ENCODE measurements at regions not wholly inside any gene's neighbourhood (a gene's known extent, or its start where the extent isn't known, plus 50 kb on each side); places are given as distances from the start of the nearest gene placed in this dataset.

DNA sequence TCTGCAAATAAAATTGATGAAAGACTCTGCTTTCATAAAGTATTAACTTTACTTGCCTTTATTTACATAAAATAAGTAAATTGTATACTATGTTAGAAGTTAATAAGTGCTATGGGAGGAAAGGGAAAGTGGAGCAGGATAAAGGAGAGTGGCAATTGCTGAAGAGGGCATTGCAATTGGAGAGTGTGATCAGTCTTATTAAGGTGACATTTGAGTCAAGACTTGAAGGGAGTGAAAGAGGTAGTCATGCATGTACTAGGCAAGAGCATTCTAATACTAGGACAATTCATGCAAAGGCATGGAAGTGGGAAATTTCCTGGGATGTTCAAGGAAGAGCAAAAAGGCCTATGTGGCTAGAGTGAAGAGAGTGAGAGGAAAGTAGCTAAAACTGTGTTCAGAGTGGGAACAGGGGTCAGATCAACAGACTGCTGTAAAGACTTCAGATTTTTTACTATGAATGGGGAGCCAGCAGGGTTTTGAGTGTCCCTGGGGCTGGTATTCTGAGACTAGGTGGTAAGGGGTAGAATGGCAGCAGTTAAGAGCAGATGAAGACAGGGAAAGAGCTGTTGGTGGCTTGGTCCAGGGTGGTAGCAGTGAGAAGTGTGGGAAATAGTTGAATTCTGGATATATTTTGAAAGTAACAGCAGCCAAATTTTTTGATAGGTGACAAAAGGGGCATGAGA lies 182.3 kb upstream of the RIOK2 start:
- no peak for TF ChIP-seq JUND (IDR thresholded peaks at IDR 0.05)
- TF ChIP-seq, protein P1, sequence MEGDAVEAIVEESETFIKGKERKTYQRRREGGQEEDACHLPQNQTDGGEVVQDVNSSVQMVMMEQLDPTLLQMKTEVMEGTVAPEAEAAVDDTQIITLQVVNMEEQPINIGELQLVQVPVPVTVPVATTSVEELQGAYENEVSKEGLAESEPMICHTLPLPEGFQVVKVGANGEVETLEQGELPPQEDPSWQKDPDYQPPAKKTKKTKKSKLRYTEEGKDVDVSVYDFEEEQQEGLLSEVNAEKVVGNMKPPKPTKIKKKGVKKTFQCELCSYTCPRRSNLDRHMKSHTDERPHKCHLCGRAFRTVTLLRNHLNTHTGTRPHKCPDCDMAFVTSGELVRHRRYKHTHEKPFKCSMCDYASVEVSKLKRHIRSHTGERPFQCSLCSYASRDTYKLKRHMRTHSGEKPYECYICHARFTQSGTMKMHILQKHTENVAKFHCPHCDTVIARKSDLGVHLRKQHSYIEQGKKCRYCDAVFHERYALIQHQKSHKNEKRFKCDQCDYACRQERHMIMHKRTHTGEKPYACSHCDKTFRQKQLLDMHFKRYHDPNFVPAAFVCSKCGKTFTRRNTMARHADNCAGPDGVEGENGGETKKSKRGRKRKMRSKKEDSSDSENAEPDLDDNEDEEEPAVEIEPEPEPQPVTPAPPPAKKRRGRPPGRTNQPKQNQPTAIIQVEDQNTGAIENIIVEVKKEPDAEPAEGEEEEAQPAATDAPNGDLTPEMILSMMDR (IDR thresholded peaks at IDR 0.05; ENCODE audit: low read depth, low read length, missing input control): no peak
- no peak for TF ChIP-seq SP1 (IDR thresholded peaks at IDR 0.05)
- TF ChIP-seq, protein P2, sequence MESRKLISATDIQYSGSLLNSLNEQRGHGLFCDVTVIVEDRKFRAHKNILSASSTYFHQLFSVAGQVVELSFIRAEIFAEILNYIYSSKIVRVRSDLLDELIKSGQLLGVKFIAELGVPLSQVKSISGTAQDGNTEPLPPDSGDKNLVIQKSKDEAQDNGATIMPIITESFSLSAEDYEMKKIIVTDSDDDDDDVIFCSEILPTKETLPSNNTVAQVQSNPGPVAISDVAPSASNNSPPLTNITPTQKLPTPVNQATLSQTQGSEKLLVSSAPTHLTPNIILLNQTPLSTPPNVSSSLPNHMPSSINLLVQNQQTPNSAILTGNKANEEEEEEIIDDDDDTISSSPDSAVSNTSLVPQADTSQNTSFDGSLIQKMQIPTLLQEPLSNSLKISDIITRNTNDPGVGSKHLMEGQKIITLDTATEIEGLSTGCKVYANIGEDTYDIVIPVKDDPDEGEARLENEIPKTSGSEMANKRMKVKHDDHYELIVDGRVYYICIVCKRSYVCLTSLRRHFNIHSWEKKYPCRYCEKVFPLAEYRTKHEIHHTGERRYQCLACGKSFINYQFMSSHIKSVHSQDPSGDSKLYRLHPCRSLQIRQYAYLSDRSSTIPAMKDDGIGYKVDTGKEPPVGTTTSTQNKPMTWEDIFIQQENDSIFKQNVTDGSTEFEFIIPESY (IDR thresholded peaks at IDR 0.05): no peak
- TF ChIP-seq, protein P3, sequence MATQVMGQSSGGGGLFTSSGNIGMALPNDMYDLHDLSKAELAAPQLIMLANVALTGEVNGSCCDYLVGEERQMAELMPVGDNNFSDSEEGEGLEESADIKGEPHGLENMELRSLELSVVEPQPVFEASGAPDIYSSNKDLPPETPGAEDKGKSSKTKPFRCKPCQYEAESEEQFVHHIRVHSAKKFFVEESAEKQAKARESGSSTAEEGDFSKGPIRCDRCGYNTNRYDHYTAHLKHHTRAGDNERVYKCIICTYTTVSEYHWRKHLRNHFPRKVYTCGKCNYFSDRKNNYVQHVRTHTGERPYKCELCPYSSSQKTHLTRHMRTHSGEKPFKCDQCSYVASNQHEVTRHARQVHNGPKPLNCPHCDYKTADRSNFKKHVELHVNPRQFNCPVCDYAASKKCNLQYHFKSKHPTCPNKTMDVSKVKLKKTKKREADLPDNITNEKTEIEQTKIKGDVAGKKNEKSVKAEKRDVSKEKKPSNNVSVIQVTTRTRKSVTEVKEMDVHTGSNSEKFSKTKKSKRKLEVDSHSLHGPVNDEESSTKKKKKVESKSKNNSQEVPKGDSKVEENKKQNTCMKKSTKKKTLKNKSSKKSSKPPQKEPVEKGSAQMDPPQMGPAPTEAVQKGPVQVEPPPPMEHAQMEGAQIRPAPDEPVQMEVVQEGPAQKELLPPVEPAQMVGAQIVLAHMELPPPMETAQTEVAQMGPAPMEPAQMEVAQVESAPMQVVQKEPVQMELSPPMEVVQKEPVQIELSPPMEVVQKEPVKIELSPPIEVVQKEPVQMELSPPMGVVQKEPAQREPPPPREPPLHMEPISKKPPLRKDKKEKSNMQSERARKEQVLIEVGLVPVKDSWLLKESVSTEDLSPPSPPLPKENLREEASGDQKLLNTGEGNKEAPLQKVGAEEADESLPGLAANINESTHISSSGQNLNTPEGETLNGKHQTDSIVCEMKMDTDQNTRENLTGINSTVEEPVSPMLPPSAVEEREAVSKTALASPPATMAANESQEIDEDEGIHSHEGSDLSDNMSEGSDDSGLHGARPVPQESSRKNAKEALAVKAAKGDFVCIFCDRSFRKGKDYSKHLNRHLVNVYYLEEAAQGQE (IDR thresholded peaks at IDR 0.05): no peak
- TF ChIP-seq, protein P4, sequence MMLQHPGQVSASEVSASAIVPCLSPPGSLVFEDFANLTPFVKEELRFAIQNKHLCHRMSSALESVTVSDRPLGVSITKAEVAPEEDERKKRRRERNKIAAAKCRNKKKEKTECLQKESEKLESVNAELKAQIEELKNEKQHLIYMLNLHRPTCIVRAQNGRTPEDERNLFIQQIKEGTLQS (IDR thresholded peaks at IDR 0.05): no peak
- no peak for TF ChIP-seq GABPA (IDR thresholded peaks at IDR 0.05 in 1 of 2, conservative IDR thresholded peaks at IDR 0.05 in 1 of 2)
- TF ChIP-seq TAF1 (conservative IDR thresholded peaks at IDR 0.05): no peak
- no peak for TF ChIP-seq RAD21 (IDR thresholded peaks at IDR 0.05)
- TF ChIP-seq, protein P5, sequence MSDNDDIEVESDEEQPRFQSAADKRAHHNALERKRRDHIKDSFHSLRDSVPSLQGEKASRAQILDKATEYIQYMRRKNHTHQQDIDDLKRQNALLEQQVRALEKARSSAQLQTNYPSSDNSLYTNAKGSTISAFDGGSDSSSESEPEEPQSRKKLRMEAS (IDR thresholded peaks at IDR 0.05): no peak
- no peak for TF ChIP-seq EGR1 (IDR thresholded peaks at IDR 0.05; ENCODE audit: low read depth in 2 of 2)
- no peak for TF ChIP-seq RXRA (IDR thresholded peaks at IDR 0.05)
- TF ChIP-seq YY1 (IDR thresholded peaks at IDR 0.05): no peak
- no peak for TF ChIP-seq HNF4G (IDR thresholded peaks at IDR 0.05)

All from liver (tissue), 3 donors.